Activated CD4-positive, alpha-beta T cell treated with anti-CD3 and anti-CD28 coated beads, Interleukin-2, amount 50 U/mL, for 24 hours (primary cell): ENCODE measurements at regions not wholly inside any gene's neighbourhood (a gene's known extent, or its start where the extent isn't known, plus 50 kb on each side); places are given as distances from the start of the nearest gene placed in this dataset.
"Not testable (repeated sequence)": the region's sequence is repeated elsewhere in the genome, so short reads cannot be mapped to it uniquely, and the experiment has no call there.

Experiments used
- DNase-seq, 2 donors: peaks; one replicate each; pipeline ENCODE4 v3.0.0-alpha.2; 2020; ENCODE audit warnings: low read depth in 1 of 2, low spot score in 1 of 2

- DNase-seq: no peak
These were observed 830.6 kb upstream of the SLITRK5 start for GRCh38 chr13:86840250-86841191.

- DNase-seq: no peak
These were observed 829.9 kb upstream of the SLITRK5 start for GRCh38 chr13:86841264-86841663.

- DNase-seq: no peak
These were observed 824.7 kb upstream of the SLITRK5 start for GRCh38 chr13:86846501-86846900.

- DNase-seq: no peak
These were observed 822.5 kb upstream of the SLITRK5 start for GRCh38 chr13:86848716-86849115.

GRCh38 chr13:86856991-86857390 is 814.2 kb upstream of the SLITRK5 start:
- no peak for DNase-seq

GRCh38 chr13:86858216-86858615 is 813.0 kb upstream of the SLITRK5 start:
- DNase-seq: no peak

- DNase-seq: no peak
These were observed 809.0 kb upstream of the SLITRK5 start for GRCh38 chr13:86862137-86862536.

GRCh38 chr13:86864376-86864775 is 806.8 kb upstream of the SLITRK5 start:
- DNase-seq: no peak

- no peak for DNase-seq
These were observed 800.7 kb upstream of the SLITRK5 start for GRCh38 chr13:86870444-86870843.

- no peak for DNase-seq
These were observed 793.7 kb upstream of the SLITRK5 start for GRCh38 chr13:86877441-86877840.

GRCh38 chr13:86878781-86879180 is 792.4 kb upstream of the SLITRK5 start:
- no peak for DNase-seq

GRCh38 chr13:86881390-86881789 is 789.8 kb upstream of the SLITRK5 start:
- no peak for DNase-seq

GRCh38 chr13:86882107-86882506 is 789.1 kb upstream of the SLITRK5 start:
- DNase-seq: no peak

- no peak for DNase-seq
These were observed 788.3 kb upstream of the SLITRK5 start for GRCh38 chr13:86882835-86883234.

- no peak for DNase-seq
These were observed 778.8 kb upstream of the SLITRK5 start for GRCh38 chr13:86892330-86892729.

- no peak for DNase-seq
These were observed 770.3 kb upstream of the SLITRK5 start for GRCh38 chr13:86900906-86901305.

- DNase-seq: no peak
These were observed 764.9 kb upstream of the SLITRK5 start for GRCh38 chr13:86906127-86906874.

GRCh38 chr13:86907156-86907555 is 764.0 kb upstream of the SLITRK5 start:
- no peak for DNase-seq

- no peak for DNase-seq
These were observed 761.9 kb upstream of the SLITRK5 start for GRCh38 chr13:86909318-86909717.

- no peak for DNase-seq
These were observed 756.4 kb upstream of the SLITRK5 start for GRCh38 chr13:86914757-86915156.

GRCh38 chr13:86917438-86917837 is 753.7 kb upstream of the SLITRK5 start:
- DNase-seq: not testable (repeated sequence)

GRCh38 chr13:86918682-86919081 is 752.5 kb upstream of the SLITRK5 start:
- DNase-seq: no peak
